SK-N-SH (cell line): ENCODE measurements at regions not wholly inside any gene's neighbourhood (a gene's known extent, or its start where the extent isn't known, plus 50 kb on each side); places are given as distances from the start of the nearest gene placed in this dataset.

Experiments
- CTCF ChIA-PET: fragments of 300-600, 350-600 bp; formaldehyde crosslinking; extraction: SDS; loops from one replicate; lab custom pipeline; 2021; lab: Yijun Ruan, JAX
- POLR2A ChIA-PET: fragments of 350-600 bp; sonication (Branson Sonifier 250); formaldehyde crosslinking; extraction: SDS; loops from one replicate; lab custom pipeline; 2020; ENCODE audit warnings: antibody characterized with exemption, inconsistent platforms; lab: Yijun Ruan, JAX
- DNase-seq: peaks from one replicate; pipeline ENCODE4 v3.0.0; 2012
- H2AFZ ChIP-seq: fragments of 200-600 bp; sonication (generic); 2 replicates; pipeline ENCODE4 v1.8.1; 2016; ENCODE audit warnings: antibody characterized with exemption, mild to moderate bottlenecking, low read depth
- H3F3A ChIP-seq: fragments of 200-600 bp; sonication (generic); replicated peaks from 2 replicates; pipeline ENCODE3; 2016; ENCODE audit warnings: antibody characterized with exemption, mild to moderate bottlenecking; ENCODE audit not compliant: insufficient read depth
- H3K27ac ChIP-seq, 2 experiments: fragments of 200-500 bp in 1 of 2; fragments of 200-600 bp in 1 of 2; sonication (Bioruptor generic) in 1 of 2; sonication (generic), shearing (Covaris generic) in 1 of 2; 2 replicates each; pipeline versions ENCODE4 v1.5.1 to v1.6.1; 2014 to 2016; ENCODE audit warnings: low read depth in 2 of 2, inconsistent platforms in 1 of 2, low read length in 1 of 2, mild to moderate bottlenecking in 1 of 2, mixed read lengths in 1 of 2
- H3K27me3 ChIP-seq: fragments of 200-600 bp; sonication (generic), shearing (Covaris generic); 2 replicates; pipeline ENCODE4 v1.6.1; 2016; ENCODE audit warnings: mixed run types; ENCODE audit not compliant: insufficient read depth
- H3K36me3 ChIP-seq, 2 experiments: fragments of 200-500 bp in 1 of 2; fragments of 200-600 bp in 1 of 2; sonication (Bioruptor generic) in 1 of 2; sonication (generic) in 1 of 2; replicated peaks in 1 of 2; 2 replicates each; pipeline versions ENCODE3 to v1.5.1; 2014 to 2016; ENCODE audit warnings: low read length in 1 of 2, mild to moderate bottlenecking in 1 of 2; ENCODE audit not compliant: insufficient read depth in 2 of 2, control insufficient read depth in 1 of 2
- H3K4me1 ChIP-seq, 2 experiments: fragments of 200-500 bp in 1 of 2; fragments of 200-600 bp in 1 of 2; sonication (Bioruptor generic) in 1 of 2; sonication (generic), shearing (Covaris generic) in 1 of 2; 2 replicates each; pipeline versions ENCODE4 v1.5.1 to v1.6.1; 2014 to 2016; ENCODE audit warnings: low read depth in 1 of 2, low read length in 1 of 2, mixed run types in 1 of 2; ENCODE audit not compliant: insufficient read depth in 2 of 2, control insufficient read depth in 1 of 2
- H3K4me2 ChIP-seq: fragments of 200-600 bp; sonication (generic), shearing (Covaris generic); 2 replicates; pipeline ENCODE4 v1.6.1; 2017; ENCODE audit warnings: mixed run types
- H3K4me3 ChIP-seq, 2 experiments: fragments of 200-500 bp in 1 of 2; fragments of 200-600 bp in 1 of 2; sonication (Bioruptor generic) in 1 of 2; sonication (generic), shearing (Covaris generic) in 1 of 2; 2 replicates each; pipeline versions ENCODE4 v1.5.1 to v1.8.1; 2014 to 2016; ENCODE audit warnings: low read depth in 2 of 2, inconsistent platforms in 1 of 2, low read length in 1 of 2, mild to moderate bottlenecking in 1 of 2, mixed read lengths in 1 of 2, moderate library complexity in 1 of 2
- H3K79me2 ChIP-seq: fragments of 200-600 bp; sonication (generic); 2 replicates; pipeline ENCODE4 v1.8.1; 2017; ENCODE audit warnings: mild to moderate bottlenecking; ENCODE audit not compliant: insufficient read depth
- H3K9ac ChIP-seq: fragments of 200-600 bp; sonication (generic); 2 replicates; pipeline ENCODE4 v1.6.1; 2017; ENCODE audit warnings: mixed run types
- H3K9me2 ChIP-seq: fragments of 200-600 bp; sonication (generic); 2 replicates; pipeline ENCODE4 v1.6.1; 2017; ENCODE audit warnings: mixed run types
- H3K9me3 ChIP-seq: fragments of 200-600 bp; sonication (generic); 2 replicates; pipeline ENCODE4 v1.6.1; 2017; ENCODE audit warnings: mixed run types, mild to moderate bottlenecking, moderate library complexity
- H4K20me1 ChIP-seq: fragments of 200-600 bp; sonication (generic); 2 replicates; pipeline ENCODE4 v1.6.1; 2017; ENCODE audit warnings: mild to moderate bottlenecking, mixed run types; ENCODE audit not compliant: insufficient read depth
- ELF1 ChIP-seq: IDR thresholded peaks from 2 replicates; pipeline ENCODE4 v1.4.0; 2012
- EZH2phosphoT487 ChIP-seq: fragments of 200-600 bp; sonication (generic); IDR thresholded peaks from 2 replicates; pipeline ENCODE4 v1.6.1; 2017; ENCODE audit warnings: low read depth, mixed run types, mild to moderate bottlenecking, antibody characterized with exemption, moderate library complexity, borderline replicate concordance
- FOSL2 ChIP-seq: IDR thresholded peaks from 2 replicates; pipeline ENCODE4 v1.4.0; 2012; ENCODE audit warnings: low read depth, mild to moderate bottlenecking, moderate library complexity, borderline replicate concordance
- FOXM1 ChIP-seq: IDR thresholded peaks from 2 replicates; pipeline ENCODE4 v1.4.0; 2012; ENCODE audit warnings: low read depth, mild to moderate bottlenecking
- GABPA ChIP-seq: IDR thresholded peaks from 2 replicates; pipeline ENCODE4 v1.4.0; 2012; ENCODE audit warnings: low read depth, mild to moderate bottlenecking
- GATA2 ChIP-seq: sonication (generic); formaldehyde crosslinking; IDR thresholded peaks from 2 replicates; pipeline ENCODE4 v1.5.0; 2020; ENCODE audit warnings: mild to moderate bottlenecking, missing genetic modification reagents
- MEF2A ChIP-seq: IDR thresholded peaks from 2 replicates; pipeline ENCODE4 v1.4.0; 2012; ENCODE audit warnings: low read depth, borderline replicate concordance
- MXI1 ChIP-seq: IDR thresholded peaks from 2 replicates; pipeline ENCODE4 v1.6.1; 2012; ENCODE audit warnings: mild to moderate bottlenecking, low read depth, low read length, improper control_type of control experiment
- NRF1 ChIP-seq: IDR thresholded peaks from 2 replicates; pipeline ENCODE4 v1.6.1; 2012; ENCODE audit warnings: low read depth, mild to moderate bottlenecking, low read length
- POLR2AphosphoS5 ChIP-seq: IDR thresholded peaks from 2 replicates; pipeline ENCODE4 v1.6.1; 2012; ENCODE audit warnings: low read depth, low read length
- RCOR1 ChIP-seq: fragments of 150-350 bp; IDR thresholded peaks from 2 replicates; pipeline ENCODE4 v1.6.1; 2017; ENCODE audit warnings: antibody characterized with exemption, low read length
- YY1 ChIP-seq: IDR thresholded peaks from 2 replicates; pipeline ENCODE4 v1.4.0; 2012; ENCODE audit warnings: low read depth, mild to moderate bottlenecking
- WGBS: methylation state at CpG from one replicate; pipeline ENCODE4 v1.1.6; 2017; ENCODE audit warnings: low lambda C conversion rate; 5-methylcytosine and 5-hydroxymethylcytosine counted together
- TF ChIP-seq, protein P1 (sequence below): IDR thresholded peaks from 2 replicates; pipeline ENCODE4 v1.4.0; 2012; ENCODE audit warnings: low read depth, borderline replicate concordance
- TF ChIP-seq, protein P2 (sequence below): IDR thresholded peaks from 2 replicates; pipeline ENCODE4 v1.4.0; 2012; ENCODE audit warnings: low read depth, borderline replicate concordance
- TF ChIP-seq, protein P3 (sequence below): fragments of 150-350 bp; IDR thresholded peaks from 2 replicates; pipeline ENCODE4 v1.6.1; 2017; ENCODE audit warnings: antibody characterized with exemption, low read length, low read depth, borderline replicate concordance
- TF ChIP-seq, protein P4 (sequence below): IDR thresholded peaks from 2 replicates; pipeline ENCODE4; 2012

DNA sequence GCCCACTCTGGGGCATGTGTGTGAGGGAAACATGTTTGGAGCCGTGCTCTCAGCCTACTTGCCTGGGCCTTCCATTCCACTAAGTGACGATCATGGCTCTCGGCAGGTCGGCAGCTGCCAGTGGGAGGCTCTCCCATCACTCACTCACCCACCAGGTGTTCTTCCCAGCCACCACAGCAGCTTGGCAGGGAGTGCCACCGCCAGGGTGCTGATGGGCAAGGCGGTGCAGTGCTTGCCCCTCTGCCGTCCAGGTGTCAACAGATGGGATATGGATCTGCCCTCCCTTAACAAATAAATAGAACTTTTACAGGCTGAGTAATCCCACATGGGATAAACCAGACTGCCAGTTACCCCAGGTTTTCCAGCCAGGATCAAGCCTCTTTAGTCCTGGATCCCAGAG lies 205.5 kb upstream of the TMEM45B start:
- Histone ChIP-seq H3K9ac (no peak overlapping the region), H3K4me1 (peaks cover 0 to 8% of the 10 kb centered on the region in 2 experiments; a peak in 1 of 4 replicates), H3K36me3 (no peaks in the 10 kb centered on the region), H4K20me1 (no peaks in the 10 kb centered on the region), H3K4me2 (no peak overlapping the region), H3K9me2 (no peaks in the 10 kb centered on the region), H3K4me3 (no peak overlapping the region), H2AFZ (no peak overlapping the region), H3K27me3 (no peaks in the 10 kb centered on the region), H3K79me2 (no peaks in the 10 kb centered on the region), H3K27ac (no peak overlapping the region), H3F3A (no peaks in the 10 kb centered on the region), H3K9me3 (no peaks in the 10 kb centered on the region)
- WGBS: 77% methylated on average over 7 of the region's 7 CpGs
- no peak for TF ChIP-seq ELF1
- TF ChIP-seq FOSL2: no peak
- TF ChIP-seq, protein P1, sequence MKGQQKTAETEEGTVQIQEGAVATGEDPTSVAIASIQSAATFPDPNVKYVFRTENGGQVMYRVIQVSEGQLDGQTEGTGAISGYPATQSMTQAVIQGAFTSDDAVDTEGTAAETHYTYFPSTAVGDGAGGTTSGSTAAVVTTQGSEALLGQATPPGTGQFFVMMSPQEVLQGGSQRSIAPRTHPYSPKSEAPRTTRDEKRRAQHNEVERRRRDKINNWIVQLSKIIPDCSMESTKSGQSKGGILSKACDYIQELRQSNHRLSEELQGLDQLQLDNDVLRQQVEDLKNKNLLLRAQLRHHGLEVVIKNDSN: no peak
- TF ChIP-seq, protein P2, sequence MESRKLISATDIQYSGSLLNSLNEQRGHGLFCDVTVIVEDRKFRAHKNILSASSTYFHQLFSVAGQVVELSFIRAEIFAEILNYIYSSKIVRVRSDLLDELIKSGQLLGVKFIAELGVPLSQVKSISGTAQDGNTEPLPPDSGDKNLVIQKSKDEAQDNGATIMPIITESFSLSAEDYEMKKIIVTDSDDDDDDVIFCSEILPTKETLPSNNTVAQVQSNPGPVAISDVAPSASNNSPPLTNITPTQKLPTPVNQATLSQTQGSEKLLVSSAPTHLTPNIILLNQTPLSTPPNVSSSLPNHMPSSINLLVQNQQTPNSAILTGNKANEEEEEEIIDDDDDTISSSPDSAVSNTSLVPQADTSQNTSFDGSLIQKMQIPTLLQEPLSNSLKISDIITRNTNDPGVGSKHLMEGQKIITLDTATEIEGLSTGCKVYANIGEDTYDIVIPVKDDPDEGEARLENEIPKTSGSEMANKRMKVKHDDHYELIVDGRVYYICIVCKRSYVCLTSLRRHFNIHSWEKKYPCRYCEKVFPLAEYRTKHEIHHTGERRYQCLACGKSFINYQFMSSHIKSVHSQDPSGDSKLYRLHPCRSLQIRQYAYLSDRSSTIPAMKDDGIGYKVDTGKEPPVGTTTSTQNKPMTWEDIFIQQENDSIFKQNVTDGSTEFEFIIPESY: no peak
- TF ChIP-seq MEF2A: no peak
- TF ChIP-seq, protein P3, sequence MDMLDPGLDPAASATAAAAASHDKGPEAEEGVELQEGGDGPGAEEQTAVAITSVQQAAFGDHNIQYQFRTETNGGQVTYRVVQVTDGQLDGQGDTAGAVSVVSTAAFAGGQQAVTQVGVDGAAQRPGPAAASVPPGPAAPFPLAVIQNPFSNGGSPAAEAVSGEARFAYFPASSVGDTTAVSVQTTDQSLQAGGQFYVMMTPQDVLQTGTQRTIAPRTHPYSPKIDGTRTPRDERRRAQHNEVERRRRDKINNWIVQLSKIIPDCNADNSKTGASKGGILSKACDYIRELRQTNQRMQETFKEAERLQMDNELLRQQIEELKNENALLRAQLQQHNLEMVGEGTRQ: no peak
- POLR2A ChIA-PET: no interaction called here
- no peak for DNase-seq
- CTCF ChIA-PET: no interaction called here

DNA sequence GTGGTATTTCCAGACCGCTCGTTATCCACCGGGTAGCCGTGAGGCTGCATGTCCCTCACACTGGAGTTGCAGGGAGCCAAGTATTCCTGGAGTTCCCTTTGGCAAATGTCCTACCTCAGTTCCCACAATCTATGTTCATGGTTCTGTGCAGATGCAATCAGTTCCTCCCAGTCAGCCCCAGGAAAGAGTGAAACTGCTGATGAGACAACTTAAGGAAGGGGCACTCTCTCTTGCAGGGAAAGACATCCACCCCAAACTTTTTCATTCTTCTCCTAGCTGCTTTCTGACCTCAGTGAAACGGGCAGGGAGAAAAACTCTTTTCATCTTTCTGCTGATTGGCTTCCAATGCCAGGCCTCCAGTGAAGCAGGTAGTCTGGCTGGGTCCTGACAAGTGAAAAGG lies 205.1 kb upstream of the TMEM45B start:
- Histone ChIP-seq H3K4me3 (no peak overlapping the region), H3K36me3 (no peaks in the 10 kb centered on the region), H3K9me2 (no peaks in the 10 kb centered on the region), H3K4me2 (no peak overlapping the region), H3K4me1 (peaks cover 0 to 8% of the 10 kb centered on the region in 2 experiments; a peak in 1 of 4 replicates), H3K27ac (no peak overlapping the region), H3F3A (no peaks in the 10 kb centered on the region), H3K27me3 (no peaks in the 10 kb centered on the region), H3K9ac (no peak overlapping the region), H2AFZ (no peak overlapping the region), H3K9me3 (no peaks in the 10 kb centered on the region), H4K20me1 (no peaks in the 10 kb centered on the region), H3K79me2 (no peaks in the 10 kb centered on the region)
- WGBS: 87% methylated on average over 5 of the region's 5 CpGs
- no peak for TF ChIP-seq NRF1
- no peak for TF ChIP-seq POLR2AphosphoS5
- no peak for TF ChIP-seq GABPA
- no peak for TF ChIP-seq YY1
- TF ChIP-seq ELF1: no peak
- no peak for TF ChIP-seq EZH2phosphoT487
- TF ChIP-seq FOXM1: no peak
- TF ChIP-seq, protein P2: no peak
- no peak for TF ChIP-seq RCOR1
- no peak for TF ChIP-seq FOSL2
- TF ChIP-seq GATA2 (CRISPR knock-in tag): no peak
- TF ChIP-seq MXI1: no peak
- TF ChIP-seq, protein P4, sequence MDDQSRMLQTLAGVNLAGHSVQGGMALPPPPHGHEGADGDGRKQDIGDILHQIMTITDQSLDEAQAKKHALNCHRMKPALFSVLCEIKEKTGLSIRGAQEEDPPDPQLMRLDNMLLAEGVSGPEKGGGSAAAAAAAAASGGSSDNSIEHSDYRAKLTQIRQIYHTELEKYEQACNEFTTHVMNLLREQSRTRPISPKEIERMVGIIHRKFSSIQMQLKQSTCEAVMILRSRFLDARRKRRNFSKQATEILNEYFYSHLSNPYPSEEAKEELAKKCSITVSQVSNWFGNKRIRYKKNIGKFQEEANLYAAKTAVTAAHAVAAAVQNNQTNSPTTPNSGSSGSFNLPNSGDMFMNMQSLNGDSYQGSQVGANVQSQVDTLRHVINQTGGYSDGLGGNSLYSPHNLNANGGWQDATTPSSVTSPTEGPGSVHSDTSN: no peak
- TF ChIP-seq, protein P1: no peak
- ChIA-PET CTCF (no interaction called here), POLR2A (no interaction called here)
- no peak for DNase-seq
